Psoas muscle (tissue), 7 donors: ENCODE measurements at regions not wholly inside any gene's neighbourhood (a gene's known extent, or its start where the extent isn't known, plus 50 kb on each side); places are given as distances from the start of the nearest gene placed in this dataset.

Experiments
- ATAC-seq, 4 donors: fragments of 200-7000 bp; cut with Tn5 transposase; one replicate each; pipeline ENCODE4 v1.9.1; 2020; ENCODE audit warnings: moderate library complexity in 3 of 4, mild to moderate bottlenecking in 2 of 4
- DNase-seq, 2 donors: peaks; one replicate each; pipeline ENCODE4 v3.0.0-alpha.2; 2020
- H3K27ac ChIP-seq: fragments of 200-600 bp; one replicate; pipeline ENCODE4 v1.8.0; 2022
- H3K27me3 ChIP-seq, 3 donors: fragments of 200-600 bp in 1 of 3; one replicate each; pipeline versions ENCODE4 v1.6.1 to v1.8.0; 2013 to 2022; ENCODE audit warnings: low read length in 2 of 3, mild to moderate bottlenecking in 2 of 3, moderate library complexity in 1 of 3; ENCODE audit not compliant: insufficient read depth in 3 of 3
- H3K36me3 ChIP-seq, 2 donors: fragments of 200-600 bp in 1 of 2; one replicate each; pipeline versions ENCODE4 v1.6.1 to v1.8.0; 2013 to 2022; ENCODE audit warnings: low read depth in 1 of 2, mild to moderate bottlenecking in 1 of 2, moderate library complexity in 1 of 2; ENCODE audit not compliant: insufficient read depth in 1 of 2
- H3K4me1 ChIP-seq: fragments of 200-600 bp; one replicate; pipeline ENCODE4 v1.8.0; 2022
- H3K4me3 ChIP-seq: fragments of 200-600 bp; one replicate; pipeline ENCODE4 v1.8.0; 2022; ENCODE audit warnings: mild to moderate bottlenecking
- H3K9me3 ChIP-seq: fragments of 200-600 bp; one replicate; pipeline ENCODE4 v1.8.0; 2022
- CTCF ChIP-seq: fragments of 200-600 bp; IDR thresholded peaks from one replicate; pipeline ENCODE4 v1.8.0; 2022; ENCODE audit warnings: antibody characterized with exemption
- WGBS, 3 donors: extraction: QIAGEN DNeasy Blood & Tissue Kit; methylation state at CpG; one replicate each; pipeline versions ENCODE4 v1.1.6 to v1.1.7; 2013; 5-methylcytosine and 5-hydroxymethylcytosine counted together
- intact Hi-C, 2 donors: fragments of 100-400 bp; cut with DNase I; formaldehyde crosslinking; loops; one replicate each; pipeline versions ENCODE4 v1.11.0 to v1.14.2; 2022
- donor health status: healthy with polysubstance abuse.
- donor health status: DM: no; HTN: no; CAD: no; lungs with moderate emphysema.
- donor health status: Bipolar disorder and iron deficiency.
- donor health status: healthy.
- donor health status: DM: yes; HTN: yes; CAD: no.
- donor health status: DM: no; HTN: no; CAD: no.
- donor health status: DM: yes; HTN: yes; CAD: no.

GRCh38 chr5:178786859-178787499 lies 56.5 kb upstream of the ZNF354A start:
- Histone ChIP-seq H3K4me1 (no peaks in the 10 kb centered on the region), H3K36me3 (no peaks in the 10 kb centered on the region), H3K9me3 (no peaks in the 10 kb centered on the region), H3K27ac (no peak overlapping the region), H3K27me3 (peaks cover 0 to 5% (median 3%) of the 10 kb centered on the region in 3 donors), H3K4me3 (no peak overlapping the region)
- DNase-seq (no peak), ATAC-seq (no peak)
- WGBS, 3 donors, result 56 to 68% (median 61%) methylated on average over 9 of the region's 9 CpGs
- TF ChIP-seq CTCF, result no peak
- intact Hi-C loops, result no loop called here

- no peak for TF ChIP-seq CTCF
- peaks cover 0 to 5% (median 5%) of the 10 kb centered on the region in 3 donors for H3K27me3 ChIP-seq
- H3K36me3 ChIP-seq, result no peaks in the 10 kb centered on the region
- WGBS, 3 donors, result 76 to 80% (median 78%) methylated on average over 13 of the region's 13 CpGs
- DNase-seq (no peak), ATAC-seq (no peak)
- intact Hi-C loops, result no loop called here
- no peak overlapping the region for H3K27ac ChIP-seq
- H3K4me1 ChIP-seq, result no peaks in the 10 kb centered on the region
- no peaks in the 10 kb centered on the region for H3K9me3 ChIP-seq
- no peak overlapping the region for H3K4me3 ChIP-seq
Observed at GRCh38 chr5:178786417-178786816, 56.0 kb upstream of the ZNF354A start.

- Histone ChIP-seq H3K27me3 (peaks cover 0 to 5% (median 5%) of the 10 kb centered on the region in 3 donors), H3K9me3 (no peaks in the 10 kb centered on the region), H3K4me3 (no peak overlapping the region), H3K4me1 (no peaks in the 10 kb centered on the region), H3K27ac (no peak overlapping the region), H3K36me3 (no peaks in the 10 kb centered on the region)
- intact Hi-C loops, result no loop called here
- 67 to 72% (median 71%) methylated on average over 6 of the region's 6 CpGs for WGBS, 3 donors
- DNase-seq, result no peak
- no peak for TF ChIP-seq CTCF
- ATAC-seq, result no peak
Observed at GRCh38 chr5:178785999-178786398, 55.5 kb upstream of the ZNF354A start.

GRCh38 chr5:178784391-178784790 lies 53.9 kb upstream of the ZNF354A start:
- Histone ChIP-seq H3K36me3 (no peaks in the 10 kb centered on the region), H3K27ac (no peak overlapping the region), H3K4me1 (no peaks in the 10 kb centered on the region), H3K27me3 (peaks cover 0 to 7% (median 5%) of the 10 kb centered on the region in 3 donors), H3K9me3 (no peaks in the 10 kb centered on the region), H3K4me3 (no peak overlapping the region)
- DNase-seq, result no peak
- ATAC-seq, result no peak
- WGBS, 3 donors, result 80 to 84% (median 81%) methylated on average over 2 of the region's 2 CpGs
- TF ChIP-seq CTCF, result no peak
- intact Hi-C loops, result no loop called here

GRCh38 chr5:178781936-178782335 lies 51.5 kb upstream of the ZNF354A start:
- no peak overlapping the region for H3K4me3 ChIP-seq
- no peaks in the 10 kb centered on the region for H3K4me1 ChIP-seq
- ATAC-seq (no peak), DNase-seq (no peak)
- TF ChIP-seq CTCF, result no peak
- peaks cover 0 to 8% (median 5%) of the 10 kb centered on the region in 3 donors for H3K27me3 ChIP-seq
- 64 to 71% (median 64%) methylated on average over 14 of the region's 14 CpGs for WGBS, 3 donors
- no peak overlapping the region for H3K27ac ChIP-seq
- intact Hi-C loops, result no loop called here
- no peaks in the 10 kb centered on the region for H3K36me3 ChIP-seq
- no peaks in the 10 kb centered on the region for H3K9me3 ChIP-seq
